ENCODE measurements at regions not wholly inside any gene's neighbourhood (a gene's known extent, or its start where the extent isn't known, plus 50 kb on each side); places are given as distances from the start of the nearest gene placed in this dataset.

DNA sequence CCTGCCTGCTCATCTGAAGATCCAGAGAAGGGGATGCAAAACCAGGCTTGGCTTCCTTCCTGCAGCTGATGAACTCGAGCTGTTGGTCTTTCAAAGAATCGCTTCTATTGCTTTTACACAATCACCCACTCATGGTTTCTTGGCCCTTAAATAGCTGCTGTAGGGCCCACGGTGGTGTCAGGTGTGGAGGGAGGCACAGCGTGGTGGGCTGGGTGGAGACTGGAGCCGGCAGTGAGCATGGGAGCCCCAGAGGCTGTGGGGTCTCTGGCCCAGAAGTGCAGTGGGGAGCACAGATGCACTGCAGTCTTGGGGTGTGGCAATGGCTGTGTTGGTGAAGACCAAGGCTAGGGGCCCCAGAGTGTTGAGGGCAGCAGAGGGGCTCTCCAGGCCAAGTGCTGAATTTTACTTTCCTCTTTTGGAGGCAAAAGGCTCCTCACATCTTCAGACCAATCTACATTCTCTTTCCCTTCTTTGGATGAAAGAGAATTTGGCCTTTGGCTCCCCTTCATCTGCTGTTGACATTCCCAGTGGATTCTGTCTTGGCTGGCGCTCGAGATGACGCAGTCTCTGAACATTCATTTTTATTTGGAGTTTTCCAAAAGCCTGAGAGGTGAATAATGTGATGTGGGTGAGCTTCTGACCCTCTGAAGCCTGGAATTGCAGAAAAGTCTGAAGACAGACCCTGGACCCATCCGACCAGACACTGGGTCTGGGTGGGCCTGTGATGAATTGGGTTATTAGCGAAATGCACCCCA is 70.1 kb upstream of the ASB18 start:
- TF ChIP-seq POLR2AphosphoS5 (IDR thresholded peaks at IDR 0.05) = peak in 1 of 4 donors; percentile 14
- no peak for TF ChIP-seq POLR2A (IDR thresholded peaks at IDR 0.05)
- no peak for DNase-seq
- peak overlapping the region; percentile 41 to 77 (median 44) for H3K27ac ChIP-seq
- H3K4me1 ChIP-seq = peaks cover 0 to 14% (median 4%) of the 10 kb centered on the region in 4 donors
- no peaks in the 10 kb centered on the region for H3K9me3 ChIP-seq
- no peaks in the 10 kb centered on the region for H3K27me3 ChIP-seq
- no peak overlapping the region for H3K4me3 ChIP-seq
- WGBS, 2 donors = 80% methylated on average over 10 of the region's 10 CpGs
- intact Hi-C loops (cut with DNase I) = no loop called here
- H3K36me3 ChIP-seq = no peaks in the 10 kb centered on the region

DNA sequence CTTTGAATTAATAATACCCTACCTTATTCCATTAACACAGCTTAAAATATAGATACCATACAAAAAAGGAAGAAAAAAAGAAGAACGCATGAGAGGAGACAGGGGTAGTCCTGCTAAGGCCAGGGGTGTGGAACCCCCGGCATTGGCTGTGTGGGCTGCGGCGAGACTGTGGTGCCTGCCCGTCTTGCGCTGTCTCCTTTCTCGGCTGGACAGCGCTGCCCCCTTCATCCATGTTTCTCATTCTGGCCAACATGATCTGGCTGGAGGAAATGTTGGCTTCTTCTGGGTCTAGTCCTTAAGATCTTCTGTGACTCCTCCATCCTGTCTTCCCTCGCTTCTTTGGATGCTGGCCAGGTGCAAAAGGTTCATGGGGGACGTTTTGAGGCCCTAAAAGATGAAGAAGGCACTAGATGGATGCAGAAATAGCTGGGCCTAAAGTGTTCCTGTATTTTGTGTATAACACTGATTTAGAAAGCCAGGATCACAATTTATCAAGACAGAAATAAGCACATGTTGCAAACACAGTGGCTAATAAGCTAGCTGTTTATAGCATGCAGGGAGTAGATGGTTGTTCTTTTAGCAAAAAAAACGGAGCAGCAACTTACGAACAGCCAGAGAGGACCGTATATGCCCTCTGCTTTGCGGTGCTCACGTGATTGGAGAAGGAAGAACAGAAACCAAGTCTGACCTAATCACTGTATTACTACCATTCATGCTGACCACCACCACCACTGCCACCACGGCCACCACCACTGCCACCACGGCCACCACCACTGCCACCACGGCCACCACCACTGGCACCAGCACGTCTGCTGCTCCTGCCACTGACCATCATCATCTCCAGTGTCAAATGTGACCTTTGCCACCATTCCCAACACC is 71.7 kb upstream of the ASB18 start:
- Histone ChIP-seq H3K4me3 (no peak overlapping the region), H3K9me3 (no peaks in the 10 kb centered on the region), H3K4me1 (peaks cover 0 to 14% (median 4%) of the 10 kb centered on the region in 4 donors), H3K36me3 (no peaks in the 10 kb centered on the region), H3K27me3 (no peaks in the 10 kb centered on the region), H3K27ac (peak overlapping the region in 1 of 4 donors; percentile 77)
- intact Hi-C loops (cut with DNase I) = no loop called here
- TF ChIP-seq POLR2A (IDR thresholded peaks at IDR 0.05) (no peak), EP300 (IDR thresholded peaks at IDR 0.05) (no peak), POLR2AphosphoS5 (IDR thresholded peaks at IDR 0.05) (no peak)
- TF ChIP-seq, protein P1, sequence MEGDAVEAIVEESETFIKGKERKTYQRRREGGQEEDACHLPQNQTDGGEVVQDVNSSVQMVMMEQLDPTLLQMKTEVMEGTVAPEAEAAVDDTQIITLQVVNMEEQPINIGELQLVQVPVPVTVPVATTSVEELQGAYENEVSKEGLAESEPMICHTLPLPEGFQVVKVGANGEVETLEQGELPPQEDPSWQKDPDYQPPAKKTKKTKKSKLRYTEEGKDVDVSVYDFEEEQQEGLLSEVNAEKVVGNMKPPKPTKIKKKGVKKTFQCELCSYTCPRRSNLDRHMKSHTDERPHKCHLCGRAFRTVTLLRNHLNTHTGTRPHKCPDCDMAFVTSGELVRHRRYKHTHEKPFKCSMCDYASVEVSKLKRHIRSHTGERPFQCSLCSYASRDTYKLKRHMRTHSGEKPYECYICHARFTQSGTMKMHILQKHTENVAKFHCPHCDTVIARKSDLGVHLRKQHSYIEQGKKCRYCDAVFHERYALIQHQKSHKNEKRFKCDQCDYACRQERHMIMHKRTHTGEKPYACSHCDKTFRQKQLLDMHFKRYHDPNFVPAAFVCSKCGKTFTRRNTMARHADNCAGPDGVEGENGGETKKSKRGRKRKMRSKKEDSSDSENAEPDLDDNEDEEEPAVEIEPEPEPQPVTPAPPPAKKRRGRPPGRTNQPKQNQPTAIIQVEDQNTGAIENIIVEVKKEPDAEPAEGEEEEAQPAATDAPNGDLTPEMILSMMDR (IDR thresholded peaks at IDR 0.05) = no peak
- DNase-seq = no peak
- WGBS, 2 donors = 85 to 87% methylated on average over 19 of the region's 19 CpGs

DNA sequence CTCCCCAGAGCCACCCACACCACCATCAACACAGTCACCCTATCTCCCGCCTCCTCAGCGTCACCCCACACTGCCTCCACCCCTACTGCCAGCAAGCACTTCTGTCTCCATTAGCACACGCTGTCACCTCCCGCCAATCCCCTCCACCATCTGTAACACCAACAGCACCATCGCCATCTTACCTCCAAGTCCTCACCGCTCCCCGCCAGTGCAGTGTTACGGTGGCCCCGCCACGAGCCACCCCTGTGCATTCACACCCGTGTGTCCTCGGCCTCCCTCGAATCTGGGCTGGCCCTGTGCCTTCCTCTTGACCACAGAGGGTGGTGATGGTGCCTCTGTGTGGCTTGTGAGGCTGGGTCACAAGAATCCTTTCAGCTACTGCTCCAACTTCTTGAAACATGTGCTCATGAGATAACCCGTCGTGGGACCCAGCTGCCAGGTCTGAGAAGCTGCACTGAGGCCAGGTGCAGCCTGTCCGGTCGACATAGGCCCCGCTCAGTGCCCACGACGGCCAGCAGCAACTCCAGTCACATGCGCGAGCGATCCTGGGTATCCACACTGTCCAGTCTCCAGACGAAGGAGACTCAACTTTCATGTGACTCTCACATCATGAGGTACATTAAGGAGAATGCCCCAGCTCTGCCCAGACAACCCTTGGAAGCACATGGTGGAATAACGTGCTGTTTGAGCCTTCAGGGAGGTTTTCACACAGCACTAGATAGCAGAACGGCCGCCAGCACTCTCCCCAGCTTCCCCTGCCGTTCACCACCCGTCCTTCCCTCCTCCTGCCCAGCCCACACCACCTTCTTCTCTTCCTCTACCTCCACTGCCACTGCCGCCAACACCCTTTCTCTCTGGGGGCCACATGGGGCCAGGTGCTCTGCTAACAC is 72.6 kb upstream of the ASB18 start:
- TF ChIP-seq POLR2AphosphoS5 (IDR thresholded peaks at IDR 0.05) = no peak
- TF ChIP-seq, protein P1 (IDR thresholded peaks at IDR 0.05) = no peak
- TF ChIP-seq POLR2A (IDR thresholded peaks at IDR 0.05) = no peak
- TF ChIP-seq EP300 (IDR thresholded peaks at IDR 0.05) = no peak
- intact Hi-C loops (cut with DNase I) = no loop called here
- H3K36me3 ChIP-seq = no peaks in the 10 kb centered on the region
- H3K4me3 ChIP-seq = no peak overlapping the region
- H3K27ac ChIP-seq = peak overlapping the region in 1 of 4 donors; percentile 77
- DNase-seq = no peak
- H3K4me1 ChIP-seq = peaks cover 0 to 14% (median 4%) of the 10 kb centered on the region in 4 donors
- H3K27me3 ChIP-seq = no peaks in the 10 kb centered on the region
- H3K9me3 ChIP-seq = no peaks in the 10 kb centered on the region
- WGBS, 2 donors = 81 to 89% methylated on average over 30 of the region's 30 CpGs

DNA sequence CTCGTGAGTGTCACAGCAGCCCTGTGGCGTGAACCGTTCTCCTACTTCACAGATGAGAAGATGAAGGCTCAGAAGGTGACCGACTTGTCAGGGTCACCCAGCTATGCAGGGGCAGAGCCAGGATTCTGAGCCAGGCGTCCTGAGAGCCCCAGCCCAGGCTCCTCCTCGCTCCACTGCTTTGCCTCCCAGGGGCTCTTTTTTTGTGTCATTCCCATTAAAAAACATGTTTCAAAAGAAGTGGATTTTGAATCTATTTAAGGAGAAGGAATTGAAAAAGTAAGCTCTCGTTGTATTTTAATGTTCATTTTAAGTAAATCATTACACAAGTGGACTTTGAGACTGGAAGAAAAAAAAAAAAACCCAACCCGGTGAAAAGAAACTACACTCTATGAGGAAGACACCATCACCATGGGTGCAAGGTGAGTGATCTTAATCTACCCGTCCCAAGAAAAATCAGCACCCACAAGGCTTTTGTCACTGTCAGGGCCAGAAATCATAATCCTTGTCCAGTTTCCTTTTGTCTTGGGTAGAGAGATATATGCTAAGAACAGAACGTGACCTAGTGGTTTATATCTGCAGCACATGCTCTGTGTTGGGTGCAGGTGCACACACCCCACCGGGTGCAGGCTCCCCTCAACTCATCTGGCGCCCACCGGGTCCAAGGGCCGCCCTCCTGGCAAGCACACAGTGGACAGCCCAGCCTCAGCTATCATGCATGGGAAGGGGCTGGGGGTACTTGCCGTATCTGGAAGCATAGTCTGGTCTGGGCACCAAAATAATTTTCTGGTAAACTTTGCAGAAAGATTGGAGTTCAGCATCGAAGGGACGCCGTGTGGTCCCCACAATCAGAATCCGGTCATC is 73.5 kb upstream of the ASB18 start:
- intact Hi-C loops (cut with DNase I) = no loop called here
- H3K27ac ChIP-seq = no peak overlapping the region
- peaks cover 0 to 14% (median 4%) of the 10 kb centered on the region in 4 donors for H3K4me1 ChIP-seq
- H3K9me3 ChIP-seq = no peaks in the 10 kb centered on the region
- H3K27me3 ChIP-seq = no peaks in the 10 kb centered on the region
- no peak for TF ChIP-seq POLR2AphosphoS5 (IDR thresholded peaks at IDR 0.05)
- TF ChIP-seq, protein P1 (IDR thresholded peaks at IDR 0.05) = no peak
- TF ChIP-seq EP300 (IDR thresholded peaks at IDR 0.05) = no peak
- no peak for DNase-seq
- 40 to 77% methylated on average over 19 of the region's 19 CpGs for WGBS, 2 donors
- no peak overlapping the region for H3K4me3 ChIP-seq
- no peaks in the 10 kb centered on the region for H3K36me3 ChIP-seq

Data from sigmoid colon (tissue), 6 donors.